HL-60/S4 (cell line): ENCODE measurements at regions not wholly inside any gene's neighbourhood (a gene's known extent, or its start where the extent isn't known, plus 50 kb on each side); places are given as distances from the start of the nearest gene placed in this dataset.
"Not testable (repeated sequence)": the region's sequence is repeated elsewhere in the genome, so short reads cannot be mapped to it uniquely, and the experiment has no call there.

Experiments used
- in situ Hi-C: fragments of 300-500 bp; cut with MboI; formaldehyde crosslinking; loops from 2 replicates; pipeline ENCODE4 v1.14.3; 2022; ENCODE audit warnings: low sequenced_read_pairs

DNA sequence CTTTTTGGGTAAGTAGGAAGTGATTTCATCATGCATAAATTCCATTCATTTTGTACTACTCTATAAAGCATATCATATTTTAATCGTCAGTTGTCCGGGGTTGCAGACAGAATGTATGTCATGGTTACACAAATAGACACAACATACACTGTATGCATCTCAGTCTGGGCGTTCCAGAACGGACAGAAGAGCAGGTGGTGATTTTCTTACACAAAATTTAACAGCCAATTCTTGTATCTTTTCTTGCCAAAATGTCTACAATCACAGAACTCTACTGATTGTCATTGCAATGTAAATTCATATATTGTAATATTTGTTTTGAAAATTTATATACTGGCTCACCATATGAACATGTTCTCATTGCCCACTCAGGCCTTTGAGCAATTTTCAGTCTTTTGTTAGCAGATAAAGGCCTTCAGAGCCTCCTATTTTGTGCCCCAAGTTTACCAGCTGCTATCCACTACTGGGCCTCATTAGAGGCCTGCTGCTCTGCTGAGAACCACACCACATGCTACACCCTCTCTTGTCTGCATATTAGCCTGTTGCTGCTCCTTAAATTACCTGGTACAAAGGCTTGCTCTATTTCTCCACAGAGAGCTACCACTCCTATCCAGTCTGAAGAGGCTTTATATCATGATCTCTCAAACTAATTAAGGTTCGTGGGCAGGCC is 61.5 kb downstream of the PRDM13 start:
- in situ Hi-C loops = no loop called here

DNA sequence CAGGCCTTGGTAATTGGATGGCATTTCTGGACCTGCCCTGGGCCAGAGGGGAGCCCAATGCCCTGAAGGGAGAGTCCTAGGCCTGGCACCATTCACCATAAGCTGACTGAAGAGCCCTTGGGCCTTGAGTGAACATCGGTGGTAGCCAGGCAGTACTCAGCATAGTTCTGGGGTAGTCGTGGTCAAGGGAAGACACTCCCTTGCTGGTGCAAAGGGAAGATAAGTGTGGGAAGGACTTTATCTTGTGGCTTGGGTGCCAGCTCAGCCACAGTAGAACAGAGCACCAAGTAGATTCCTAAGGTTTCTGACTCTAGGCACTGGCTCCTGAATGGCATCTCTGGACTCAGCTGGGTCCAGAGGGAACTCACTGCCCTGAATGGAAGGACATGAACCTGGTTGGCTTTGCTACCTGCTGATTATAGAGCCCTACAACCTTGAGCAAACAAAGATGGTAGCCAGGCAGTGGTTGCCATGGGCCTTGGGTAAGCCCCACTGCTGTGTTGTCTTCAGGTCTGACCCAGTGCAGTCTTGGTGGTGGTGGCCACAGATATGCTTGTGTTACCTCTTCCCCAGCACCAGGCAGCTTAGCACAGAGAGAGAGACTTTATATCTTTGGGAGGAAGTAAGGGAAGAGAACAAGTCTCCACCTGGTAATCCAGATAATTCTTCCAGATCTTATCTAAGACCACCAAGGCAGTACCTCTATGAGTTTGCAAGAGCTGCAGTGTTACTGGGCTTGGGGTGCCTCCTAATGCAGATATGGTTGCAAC is 83.5 kb downstream of the PRDM13 start:
- in situ Hi-C loops = no loop called here

DNA sequence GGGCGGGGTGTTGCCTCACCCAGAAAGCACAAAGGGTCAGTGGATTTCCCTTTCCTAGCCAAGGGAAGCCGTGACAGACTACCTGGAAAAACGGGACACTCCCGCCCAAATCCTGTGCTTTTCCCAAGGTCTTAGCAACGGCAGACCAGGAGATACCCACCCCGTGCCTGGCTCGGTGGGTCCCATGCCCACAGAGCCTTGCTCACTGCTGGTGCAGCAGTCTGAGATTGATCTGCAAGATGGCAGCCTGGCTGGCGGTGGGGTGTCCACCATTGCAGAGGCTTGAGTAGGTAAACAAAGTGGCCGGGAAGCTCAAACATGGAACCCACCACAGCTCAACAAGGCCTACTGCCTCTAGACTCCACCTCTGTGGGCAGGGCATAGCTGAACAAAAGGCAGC is 95.7 kb downstream of the PRDM13 start:
- in situ Hi-C loops = not testable (repeated sequence)

DNA sequence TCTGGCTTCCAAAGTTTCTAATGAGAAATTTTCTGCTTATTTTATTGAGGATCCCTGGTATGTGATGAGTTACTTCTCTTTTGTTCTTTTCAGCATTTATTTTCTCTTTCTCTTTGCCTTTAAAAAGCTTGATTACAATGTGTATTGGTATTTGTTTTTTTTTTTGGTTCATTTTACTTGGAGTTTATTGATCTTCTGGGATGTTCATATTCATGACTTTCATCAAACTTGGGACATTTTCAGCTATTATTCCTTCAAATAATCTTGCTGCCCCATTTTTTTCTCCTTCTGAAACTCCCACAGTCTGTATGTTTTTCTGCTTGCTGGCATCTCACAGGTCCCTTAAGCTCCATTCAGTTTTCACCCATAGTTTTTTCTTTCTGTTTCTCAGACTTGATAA is 102.4 kb downstream of the PRDM13 start:
- in situ Hi-C loops = no loop called here

DNA sequence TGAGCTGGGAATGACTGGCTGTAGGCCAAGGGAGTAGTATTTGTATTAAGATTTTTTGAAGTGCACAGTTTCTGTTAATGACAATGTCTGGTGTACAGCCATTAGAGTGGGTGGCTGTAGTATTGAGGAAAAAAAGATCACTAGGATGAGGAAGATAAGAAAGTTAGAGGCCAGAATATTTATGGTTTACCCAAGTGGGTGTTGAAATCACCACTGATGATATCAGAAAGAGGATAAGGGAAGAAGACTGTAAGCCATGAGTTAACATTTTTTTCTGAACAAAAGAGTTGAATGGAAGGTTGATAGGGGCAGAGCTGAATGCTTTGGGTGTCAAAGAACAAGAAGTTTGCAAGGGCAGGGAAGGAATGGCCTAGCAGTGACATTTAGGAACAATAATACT is 104.7 kb downstream of the PRDM13 start:
- in situ Hi-C loops = no loop called here

DNA sequence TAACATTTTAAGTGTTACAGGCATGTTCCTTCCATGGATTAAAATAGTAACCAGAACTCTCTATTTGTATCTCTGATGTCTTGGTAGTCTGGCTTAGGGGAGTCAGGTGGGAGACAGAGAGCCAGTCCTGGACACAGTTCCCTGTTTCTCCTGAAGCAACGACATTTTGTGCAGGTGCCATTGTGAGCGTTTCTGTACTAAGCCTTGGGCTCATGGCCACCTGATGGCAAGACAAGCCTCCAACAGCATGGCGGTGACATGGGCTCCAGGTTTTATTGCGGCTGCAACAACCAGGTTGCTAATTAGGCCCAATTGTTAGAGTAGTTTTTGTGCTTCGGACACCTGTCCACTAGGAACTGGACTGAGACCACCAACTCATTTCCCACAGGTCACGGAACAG is 105.3 kb downstream of the PRDM13 start:
- in situ Hi-C loops = no loop called here

DNA sequence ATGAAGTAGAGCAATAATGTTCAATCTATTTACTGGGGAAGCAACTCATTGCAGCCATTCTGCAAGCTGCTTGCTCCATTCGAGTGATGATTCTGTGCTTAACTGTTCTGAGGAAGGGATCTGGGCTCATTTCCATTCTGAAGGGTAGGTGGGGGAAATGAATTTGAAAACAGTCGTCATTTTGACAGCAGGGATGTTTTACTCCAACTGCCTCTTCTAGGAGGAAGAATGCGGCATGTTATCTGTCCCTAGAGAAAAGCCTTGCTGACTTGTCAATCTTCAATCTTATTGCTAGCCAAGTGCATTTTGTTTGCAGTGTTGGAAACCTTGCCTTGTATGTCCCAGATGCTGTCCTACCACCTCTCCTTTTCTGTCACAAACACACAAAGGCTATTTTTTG is 105.9 kb downstream of the PRDM13 start:
- in situ Hi-C loops = no loop called here

DNA sequence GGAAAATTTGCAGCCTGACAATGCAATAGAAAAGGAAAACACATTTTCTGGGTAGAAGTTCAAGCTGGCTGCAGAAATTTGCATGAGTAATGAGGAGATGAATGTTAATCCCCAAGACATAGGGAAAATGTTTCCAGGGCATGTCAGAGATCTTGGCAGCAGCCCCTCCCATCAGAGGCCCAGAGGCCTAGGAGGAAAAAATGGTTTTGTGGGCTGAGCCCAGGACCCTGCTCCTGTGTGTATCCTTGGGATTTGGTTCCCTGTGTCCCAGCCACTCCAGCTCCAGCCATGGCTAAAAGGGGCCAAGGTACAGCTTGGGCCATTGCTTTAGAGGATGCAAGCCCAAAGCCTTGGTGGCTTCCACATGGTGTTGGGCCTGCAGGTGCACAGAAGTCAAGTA is 115.4 kb downstream of the PRDM13 start:
- in situ Hi-C loops = not testable (repeated sequence)

DNA sequence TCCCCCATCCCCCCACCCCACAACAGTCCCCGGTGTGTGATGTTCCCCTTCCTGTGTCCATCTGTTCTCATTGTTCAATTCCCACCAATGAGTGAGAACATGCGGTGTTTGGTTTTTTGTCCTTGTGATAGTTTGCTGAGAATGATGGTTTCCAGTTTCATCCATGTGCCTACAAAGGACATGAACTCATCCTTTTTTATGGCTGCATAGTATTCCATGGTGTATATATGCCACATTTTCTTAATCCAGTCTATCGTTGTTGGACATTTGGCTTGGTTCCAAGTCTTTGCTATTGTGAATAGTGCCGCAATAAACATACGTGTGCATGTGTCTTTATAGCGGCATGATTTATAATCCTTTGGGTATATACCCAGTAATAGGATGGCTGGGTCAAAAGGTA is 123.6 kb downstream of the PRDM13 start:
- in situ Hi-C loops = loop anchor here (25.0 kb wide), 1 partner anchor 268 kb away; no protein-coding TSS in a partner anchor

DNA sequence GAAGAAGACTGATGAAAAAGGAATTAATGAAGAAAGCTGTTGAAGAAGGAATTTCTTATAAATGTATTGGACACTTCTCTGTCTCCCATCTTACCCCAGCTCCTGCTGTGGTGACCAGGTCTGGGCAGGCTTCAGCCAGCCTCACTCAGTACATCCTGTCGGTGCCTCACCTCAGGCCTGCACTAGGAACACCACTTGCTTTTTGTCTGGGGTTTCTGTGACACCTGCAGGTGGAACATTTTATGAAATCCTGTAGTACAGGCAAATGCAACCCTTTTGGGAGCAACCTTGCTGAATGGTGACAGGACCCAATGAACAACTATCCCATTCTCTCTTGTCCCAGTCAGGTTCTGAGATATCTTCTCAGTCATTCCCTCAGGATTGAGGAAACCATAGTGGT is 129.7 kb downstream of the PRDM13 start:
- in situ Hi-C loops = loop anchor here (25.0 kb wide), 1 partner anchor 274 kb away; no protein-coding TSS in a partner anchor

DNA sequence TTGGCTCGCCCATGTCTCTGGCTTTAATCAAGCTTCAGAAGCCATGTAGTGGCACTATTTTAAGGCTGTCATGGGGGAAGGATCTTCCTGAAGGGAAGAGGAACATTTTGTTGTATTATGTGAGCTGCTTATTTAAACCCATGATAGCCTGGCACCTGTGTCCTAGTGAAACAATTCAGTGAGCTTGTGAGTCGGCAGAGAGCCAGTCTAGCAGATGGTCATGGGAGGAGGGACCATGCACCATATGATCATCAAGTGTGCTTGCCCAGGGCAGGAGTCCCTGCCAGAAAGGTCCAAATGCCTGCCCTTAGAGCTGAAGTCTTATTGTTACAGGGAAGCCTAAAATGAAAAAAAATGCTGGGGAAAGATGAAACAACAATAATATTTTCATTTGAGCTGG is 132.9 kb downstream of the PRDM13 start:
- in situ Hi-C loops = loop anchor here (25.0 kb wide), 1 partner anchor 277 kb away; no protein-coding TSS in a partner anchor

DNA sequence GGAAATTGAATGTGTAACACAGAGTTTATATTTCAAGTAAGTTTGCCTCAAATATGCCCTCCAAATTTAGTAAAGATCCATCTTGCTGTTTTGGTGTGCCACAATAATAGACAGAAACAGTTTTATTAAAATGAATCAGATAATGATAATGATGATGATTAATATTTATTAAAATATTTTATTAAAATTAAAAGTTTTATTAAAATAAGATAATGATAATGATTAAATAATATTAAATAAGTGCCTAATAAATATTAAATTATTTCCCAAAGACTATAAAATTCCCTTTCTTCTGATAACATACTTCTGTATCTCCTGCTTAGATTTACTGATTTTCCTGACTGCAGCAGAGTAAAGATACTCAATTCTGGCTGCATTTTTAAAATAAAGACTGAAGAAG is 134.5 kb downstream of the PRDM13 start:
- in situ Hi-C loops = loop anchor here (25.0 kb wide), 1 partner anchor 279 kb away; no protein-coding TSS in a partner anchor

DNA sequence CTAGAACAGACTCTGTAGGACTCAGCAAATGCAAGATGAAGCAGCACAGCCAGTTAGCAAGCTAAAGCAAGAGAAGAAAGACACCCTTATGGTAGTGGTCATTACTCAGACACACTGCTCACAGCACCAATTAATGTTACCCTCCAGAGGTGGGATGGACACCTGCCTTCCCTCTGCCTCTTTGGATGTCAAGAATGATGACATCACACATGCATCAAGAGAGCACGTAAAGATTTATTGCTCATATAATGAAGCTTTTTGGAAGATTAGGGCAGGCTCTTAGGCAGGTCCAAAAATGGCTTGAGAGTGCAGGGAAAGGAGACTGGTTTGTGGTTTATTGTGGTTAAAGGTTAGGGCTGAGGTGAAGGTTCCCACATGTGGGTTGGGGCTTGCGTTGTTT is 137.0 kb downstream of the PRDM13 start:
- in situ Hi-C loops = loop anchor here (25.0 kb wide), 1 partner anchor 281 kb away; no protein-coding TSS in a partner anchor

DNA sequence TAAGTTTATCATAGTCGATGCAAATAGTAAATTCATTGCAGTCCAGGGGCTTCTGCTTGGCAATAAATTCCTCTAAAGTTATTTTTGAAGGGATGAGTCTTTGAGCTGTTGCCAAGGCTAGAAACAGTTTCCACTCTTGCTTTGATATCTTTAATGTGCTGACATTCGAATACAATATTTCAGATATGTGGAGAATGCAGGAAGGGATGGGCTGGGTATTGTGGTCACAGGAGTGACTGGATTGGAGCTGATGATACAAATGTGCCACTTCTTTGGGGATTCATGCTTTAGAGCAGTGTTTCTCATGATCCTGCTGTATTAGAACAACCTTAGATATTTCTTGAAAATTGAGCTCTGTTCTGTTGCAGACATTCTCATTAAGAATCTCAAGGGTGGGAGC is 139.0 kb downstream of the PRDM13 start:
- in situ Hi-C loops = loop anchor here (25.0 kb wide), 1 partner anchor 283 kb away; no protein-coding TSS in a partner anchor

DNA sequence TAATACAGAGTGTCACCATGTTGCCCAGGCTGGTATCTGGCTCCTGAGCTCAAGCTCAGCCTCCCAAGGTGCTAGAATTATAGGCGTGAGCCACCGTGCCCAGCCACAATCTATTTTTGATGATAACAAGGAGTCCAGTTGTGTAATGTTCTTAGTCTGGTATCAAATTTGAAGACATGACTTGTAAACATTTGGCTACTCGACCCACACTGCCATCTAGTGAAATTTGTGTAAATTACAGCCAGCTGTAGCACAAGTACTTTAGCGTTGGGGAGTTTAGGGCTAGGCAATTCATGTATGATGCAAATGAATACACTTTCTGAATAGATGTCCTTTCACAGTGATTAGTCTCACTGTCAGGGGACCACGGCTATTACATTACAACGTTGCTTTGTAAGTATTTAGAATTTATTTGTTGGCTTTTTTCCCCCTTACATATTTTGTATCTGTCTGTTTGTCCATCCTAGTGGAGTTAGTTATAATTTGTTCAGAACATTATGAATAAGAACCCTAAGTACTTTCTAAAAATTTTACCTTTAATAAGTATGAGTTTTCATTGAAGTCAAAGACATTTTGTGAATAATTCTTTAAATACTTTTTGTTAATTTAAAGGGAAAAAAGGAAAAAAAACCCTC is 139.7 kb downstream of the PRDM13 start:
- in situ Hi-C loops = loop anchor here (25.0 kb wide), 1 partner anchor 284 kb away; no protein-coding TSS in a partner anchor

DNA sequence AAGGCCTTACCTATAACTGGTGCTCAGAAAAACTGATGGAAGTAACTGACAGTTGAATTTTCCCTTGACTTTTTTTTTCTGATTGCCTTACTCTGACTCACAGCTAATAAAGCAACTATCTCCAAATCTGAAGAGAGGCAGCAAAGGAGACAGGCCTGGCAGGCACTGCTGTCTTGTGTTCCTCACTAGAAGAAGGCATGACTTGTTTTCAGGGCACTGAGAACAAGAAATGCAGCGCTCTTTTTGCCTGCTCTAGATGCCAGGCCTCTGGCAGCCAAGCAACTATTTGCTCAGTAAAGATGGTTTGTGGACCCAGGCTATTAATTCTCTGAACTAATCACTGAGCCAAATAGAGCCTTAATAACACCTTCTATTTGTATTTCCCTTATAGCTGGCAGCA is 155.1 kb downstream of the PRDM13 start:
- in situ Hi-C loops = no loop called here

DNA sequence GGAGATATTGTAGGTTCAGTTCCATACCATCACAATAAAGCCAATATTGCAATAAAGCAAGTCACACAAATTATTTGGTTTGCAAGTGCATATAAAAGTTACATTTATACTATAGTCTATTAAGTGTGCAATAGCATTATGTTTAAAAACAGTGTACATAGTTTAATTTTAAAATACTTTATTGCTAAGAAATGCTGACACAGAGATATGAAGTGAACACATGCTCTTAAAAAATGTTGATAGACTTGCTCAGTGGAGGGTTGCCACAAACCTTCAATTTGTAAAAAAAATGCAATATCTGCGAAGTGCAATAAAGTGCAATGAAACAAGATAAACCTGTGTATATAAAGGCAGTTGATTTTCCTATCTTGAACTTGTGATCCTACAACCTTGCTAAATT is 161.5 kb downstream of the PRDM13 start:
- in situ Hi-C loops = no loop called here

DNA sequence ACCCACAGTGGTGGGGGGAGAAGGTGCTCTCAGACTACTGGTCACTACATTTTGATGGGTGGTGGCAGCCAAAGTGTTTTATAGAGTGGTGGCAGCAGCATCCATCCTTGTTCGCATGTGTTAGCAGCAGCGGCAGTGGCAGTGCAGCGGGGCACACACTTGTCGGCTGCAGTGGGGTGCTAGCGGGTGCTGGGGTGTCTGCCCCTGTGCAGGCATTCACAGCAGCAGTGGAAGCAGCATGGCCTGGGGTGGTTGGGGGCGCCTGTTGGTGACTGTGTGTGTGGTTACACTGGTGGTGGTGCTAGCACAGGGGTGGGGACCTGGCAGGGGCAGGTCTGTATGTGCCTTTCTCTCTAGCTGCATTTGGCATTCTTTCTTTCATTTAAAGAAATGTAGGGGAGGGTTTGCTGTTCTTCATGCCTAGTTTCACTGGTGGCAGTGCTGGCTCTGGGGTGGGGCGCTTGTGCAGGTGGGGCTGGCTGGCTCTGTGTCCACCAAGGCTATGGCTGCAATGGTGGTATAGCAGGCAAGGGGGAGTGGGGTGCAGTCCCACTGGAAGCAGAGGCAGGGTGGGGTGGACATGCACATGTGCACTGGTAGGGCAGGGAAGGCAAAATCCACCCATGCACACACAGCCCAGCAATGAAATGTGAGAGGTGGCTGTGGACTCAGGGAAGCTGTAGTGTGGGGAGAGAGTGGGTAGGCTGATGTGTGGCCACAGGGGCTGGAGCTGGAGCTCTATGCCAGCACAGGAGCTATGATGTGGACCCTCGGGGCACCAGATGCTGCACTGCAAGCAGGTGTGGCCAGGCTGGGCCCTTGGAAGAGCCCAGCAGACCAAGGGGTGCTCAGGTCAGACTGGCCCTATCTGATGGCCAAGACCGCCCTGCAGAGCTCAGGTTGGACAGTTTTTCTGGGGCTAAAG is 173.3 kb downstream of the PRDM13 start:
- in situ Hi-C loops = no loop called here

DNA sequence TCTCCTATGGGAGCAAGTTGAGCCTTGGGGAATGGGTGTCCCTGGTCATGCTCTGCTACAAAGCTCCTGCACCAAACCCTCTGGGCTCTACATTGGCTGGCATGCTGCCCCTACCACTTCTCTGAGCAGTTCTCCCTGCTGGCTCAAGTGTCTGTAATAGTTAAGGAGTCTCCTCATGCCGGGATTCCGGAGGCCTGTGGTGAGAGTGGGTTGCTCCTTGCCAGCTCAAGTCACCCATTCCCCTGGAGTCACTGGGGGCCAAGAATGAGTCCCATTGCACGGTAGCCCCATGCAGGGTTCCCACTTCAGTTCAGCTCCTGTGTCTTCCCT is 173.9 kb downstream of the PRDM13 start:
- in situ Hi-C loops = no loop called here

DNA sequence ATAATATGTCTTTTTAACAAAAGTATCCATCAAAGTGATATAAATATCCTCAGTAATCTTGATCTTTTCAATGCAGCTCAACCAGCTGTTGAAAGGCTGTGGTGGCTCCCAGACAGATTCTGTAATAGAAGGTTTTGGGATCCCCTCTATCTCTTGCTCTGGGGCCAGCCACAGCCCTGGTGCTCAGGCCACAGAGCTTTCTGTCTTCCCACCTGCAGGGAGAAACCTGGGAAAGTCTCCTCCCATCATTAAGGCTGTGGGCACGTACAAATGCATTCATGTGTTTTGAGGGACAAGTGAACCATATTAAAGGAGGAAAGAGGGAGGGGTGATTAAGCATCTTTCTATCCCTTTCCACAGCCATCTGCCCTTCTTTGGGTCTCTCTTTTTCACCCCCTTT is 183.1 kb downstream of the PRDM13 start:
- in situ Hi-C loops = no loop called here

DNA sequence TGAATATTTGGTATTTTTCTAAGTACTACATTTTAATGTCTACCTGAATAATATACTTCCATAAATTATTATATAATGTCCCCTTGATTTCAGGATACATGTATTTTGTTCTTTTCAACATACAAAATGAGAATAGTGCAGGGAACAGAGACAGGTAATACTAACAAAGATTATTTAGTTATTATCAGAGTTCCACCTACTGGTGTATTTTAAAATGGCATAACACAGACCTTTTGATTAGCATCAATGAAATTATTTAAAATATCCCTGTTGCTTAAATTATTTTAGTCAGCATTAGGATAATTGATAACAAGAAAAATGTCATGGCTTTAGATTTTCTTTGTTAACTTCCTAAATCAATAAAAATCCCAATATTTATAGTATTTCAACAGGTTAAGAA is 184.0 kb downstream of the PRDM13 start:
- in situ Hi-C loops = no loop called here
